ACC112 (cell line): ENCODE measurements at regions not wholly inside any gene's neighbourhood (a gene's known extent, or its start where the extent isn't known, plus 50 kb on each side); places are given as distances from the start of the nearest gene placed in this dataset.

Source experiments
- H2AFZ ChIP-seq: fragments of 200-600 bp; sonication (generic); one replicate; pipeline ENCODE4 v1.6.0; 2017; ENCODE audit warnings: antibody characterized with exemption, low read length; ENCODE audit not compliant: unreplicated experiment
- H3K27ac ChIP-seq: fragments of 200-600 bp; sonication (generic); 2 replicates; pipeline ENCODE4 v1.5.1; 2014; ENCODE audit warnings: low read depth, mild to moderate bottlenecking, antibody characterized with exemption, low read length, moderate library complexity
- H3K27me3 ChIP-seq: fragments of 200-600 bp; sonication (generic); 2 replicates; pipeline ENCODE4 v1.6.1; 2014; ENCODE audit warnings: mild to moderate bottlenecking, antibody characterized with exemption, low read length, moderate library complexity, mixed read lengths; ENCODE audit not compliant: insufficient read depth
- H3K36me3 ChIP-seq: fragments of 200-600 bp; sonication (generic); 2 replicates; pipeline ENCODE4 v1.6.1; 2016; ENCODE audit warnings: mild to moderate bottlenecking, antibody characterized with exemption, low read length, moderate library complexity, mixed read lengths; ENCODE audit not compliant: insufficient read depth
- H3K4me1 ChIP-seq: fragments of 200-600 bp; sonication (generic); one replicate; pipeline ENCODE4 v1.6.1; 2016; ENCODE audit warnings: low read length, mixed read lengths; ENCODE audit not compliant: insufficient read depth, unreplicated experiment, control insufficient read depth
- H3K4me3 ChIP-seq: fragments of 200-600 bp; sonication (generic); 2 replicates; pipeline ENCODE4 v1.5.1; 2014; ENCODE audit warnings: mild to moderate bottlenecking, low read depth, low read length
- H3K79me2 ChIP-seq: fragments of 200-600 bp; sonication (generic); one replicate; pipeline ENCODE4 v1.6.0; 2016; ENCODE audit warnings: low read length; ENCODE audit not compliant: control insufficient read depth, unreplicated experiment, insufficient read depth

- Histone ChIP-seq H3K79me2 (no peaks in the 10 kb centered on the region), H3K27ac (no peak overlapping the region), H3K27me3 (0 out of 2 replicates have a peak, but pooled peaks cover 13% of the 10 kb centered on the region), H3K36me3 (no peaks in the 10 kb centered on the region), H2AFZ (no peak overlapping the region), H3K4me3 (no peak overlapping the region), H3K4me1 (no peaks in the 10 kb centered on the region)
These were observed 143.7 kb upstream of the GGTLC1 start for GRCh38 chr20:24132246-24132645.

- Histone ChIP-seq H3K4me1 (no peaks in the 10 kb centered on the region), H3K79me2 (no peaks in the 10 kb centered on the region), H3K36me3 (no peaks in the 10 kb centered on the region), H2AFZ (no peak overlapping the region), H3K4me3 (no peak overlapping the region), H3K27ac (no peak overlapping the region), H3K27me3 (0 out of 2 replicates have a peak, but pooled peaks cover 13% of the 10 kb centered on the region)
These were observed 143.1 kb upstream of the GGTLC1 start for GRCh38 chr20:24131684-24132083.

GRCh38 chr20:24131281-24131680, 142.7 kb upstream of the GGTLC1 start:
- H2AFZ ChIP-seq = no peak overlapping the region
- no peaks in the 10 kb centered on the region for H3K4me1 ChIP-seq
- no peaks in the 10 kb centered on the region for H3K36me3 ChIP-seq
- H3K4me3 ChIP-seq = no peak overlapping the region
- no peak overlapping the region for H3K27ac ChIP-seq
- H3K79me2 ChIP-seq = no peaks in the 10 kb centered on the region
- H3K27me3 ChIP-seq = peaks cover 14% of the 10 kb centered on the region; the same call in 1 of the 2 replicates

GRCh38 chr20:24129641-24130040, 141.1 kb upstream of the GGTLC1 start:
- Histone ChIP-seq H2AFZ (no peak overlapping the region), H3K27me3 (peaks cover 20% of the 10 kb centered on the region), H3K36me3 (no peaks in the 10 kb centered on the region), H3K4me3 (no peak overlapping the region), H3K27ac (no peak overlapping the region), H3K79me2 (no peaks in the 10 kb centered on the region), H3K4me1 (no peaks in the 10 kb centered on the region)

- Histone ChIP-seq H3K4me1 (peaks cover 4% of the 10 kb centered on the region), H3K27me3 (peaks cover 23% of the 10 kb centered on the region), H3K79me2 (no peaks in the 10 kb centered on the region), H3K4me3 (no peak overlapping the region), H3K36me3 (no peaks in the 10 kb centered on the region), H3K27ac (no peak overlapping the region), H2AFZ (no peak overlapping the region)
These were observed 136.5 kb upstream of the GGTLC1 start for GRCh38 chr20:24124951-24125650.

GRCh38 chr20:24124003-24124402, 135.4 kb upstream of the GGTLC1 start:
- Histone ChIP-seq H3K36me3 (no peaks in the 10 kb centered on the region), H3K27me3 (peaks cover 13% of the 10 kb centered on the region), H3K4me3 (no peak overlapping the region), H3K4me1 (peaks cover 7% of the 10 kb centered on the region), H2AFZ (no peak overlapping the region), H3K79me2 (no peaks in the 10 kb centered on the region), H3K27ac (no peak overlapping the region)

- H3K36me3 ChIP-seq = no peaks in the 10 kb centered on the region
- peaks cover 16% of the 10 kb centered on the region for H3K4me1 ChIP-seq
- H3K4me3 ChIP-seq = no peak overlapping the region
- peaks cover 7% of the 10 kb centered on the region; the same call in 1 of the 2 replicates for H3K27me3 ChIP-seq
- H3K27ac ChIP-seq = no peak overlapping the region
- no peaks in the 10 kb centered on the region for H3K79me2 ChIP-seq
- no peak overlapping the region for H2AFZ ChIP-seq
These were observed 130.0 kb upstream of the GGTLC1 start for GRCh38 chr20:24118441-24119175.

GRCh38 chr20:24118034-24118433, 129.5 kb upstream of the GGTLC1 start:
- no peak overlapping the region for H3K27ac ChIP-seq
- no peak overlapping the region for H2AFZ ChIP-seq
- H3K27me3 ChIP-seq = peaks cover 7% of the 10 kb centered on the region; the same call in 1 of the 2 replicates
- H3K79me2 ChIP-seq = no peaks in the 10 kb centered on the region
- H3K36me3 ChIP-seq = no peaks in the 10 kb centered on the region
- H3K4me1 ChIP-seq = peaks cover 16% of the 10 kb centered on the region
- no peak overlapping the region for H3K4me3 ChIP-seq

- H3K27ac ChIP-seq = no peak overlapping the region
- H3K36me3 ChIP-seq = no peaks in the 10 kb centered on the region
- H3K79me2 ChIP-seq = no peaks in the 10 kb centered on the region
- H2AFZ ChIP-seq = no peak overlapping the region
- peaks cover 12% of the 10 kb centered on the region for H3K4me1 ChIP-seq
- peaks cover 7% of the 10 kb centered on the region; the same call in 1 of the 2 replicates for H3K27me3 ChIP-seq
- no peak overlapping the region for H3K4me3 ChIP-seq
These were observed 128.8 kb upstream of the GGTLC1 start for GRCh38 chr20:24117383-24117782.

- H3K27ac ChIP-seq = no peak overlapping the region
- H3K4me1 ChIP-seq = peaks cover 12% of the 10 kb centered on the region
- H3K4me3 ChIP-seq = no peak overlapping the region
- peaks cover 7% of the 10 kb centered on the region; the same call in 1 of the 2 replicates for H3K27me3 ChIP-seq
- no peaks in the 10 kb centered on the region for H3K36me3 ChIP-seq
- H3K79me2 ChIP-seq = no peaks in the 10 kb centered on the region
- no peak overlapping the region for H2AFZ ChIP-seq
These were observed 128.0 kb upstream of the GGTLC1 start for GRCh38 chr20:24116611-24117010.

GRCh38 chr20:24112360-24112759, 123.8 kb upstream of the GGTLC1 start:
- Histone ChIP-seq H2AFZ (no peak overlapping the region), H3K4me1 (no peaks in the 10 kb centered on the region), H3K36me3 (no peaks in the 10 kb centered on the region), H3K27ac (no peak overlapping the region), H3K79me2 (no peaks in the 10 kb centered on the region), H3K4me3 (no peak overlapping the region), H3K27me3 (peaks cover 4% of the 10 kb centered on the region; the same call in 1 of the 2 replicates)
